SK-N-SH (cell line): ENCODE measurements at regions not wholly inside any gene's neighbourhood (a gene's known extent, or its start where the extent isn't known, plus 50 kb on each side); places are given as distances from the start of the nearest gene placed in this dataset.
"Not testable (repeated sequence)": the region's sequence is repeated elsewhere in the genome, so short reads cannot be mapped to it uniquely, and the experiment has no call there.

Source experiments
- CTCF ChIA-PET: fragments of 300-600, 350-600 bp; formaldehyde crosslinking; extraction: SDS; loops from one replicate; lab custom pipeline; 2021; lab: Yijun Ruan, JAX
- POLR2A ChIA-PET: fragments of 350-600 bp; sonication (Branson Sonifier 250); formaldehyde crosslinking; extraction: SDS; loops from one replicate; lab custom pipeline; 2020; ENCODE audit warnings: antibody characterized with exemption, inconsistent platforms; lab: Yijun Ruan, JAX
- DNase-seq: peaks from one replicate; pipeline ENCODE4 v3.0.0; 2012
- H2AFZ ChIP-seq: fragments of 200-600 bp; sonication (generic); 2 replicates; pipeline ENCODE4 v1.8.1; 2016; ENCODE audit warnings: antibody characterized with exemption, mild to moderate bottlenecking, low read depth
- H3F3A ChIP-seq: fragments of 200-600 bp; sonication (generic); replicated peaks from 2 replicates; pipeline ENCODE3; 2016; ENCODE audit warnings: antibody characterized with exemption, mild to moderate bottlenecking; ENCODE audit not compliant: insufficient read depth
- H3K27ac ChIP-seq, 2 experiments: fragments of 200-500 bp in 1 of 2; fragments of 200-600 bp in 1 of 2; sonication (Bioruptor generic) in 1 of 2; sonication (generic), shearing (Covaris generic) in 1 of 2; 2 replicates each; pipeline versions ENCODE4 v1.5.1 to v1.6.1; 2014 to 2016; ENCODE audit warnings: low read depth in 2 of 2, inconsistent platforms in 1 of 2, low read length in 1 of 2, mild to moderate bottlenecking in 1 of 2, mixed read lengths in 1 of 2
- H3K27me3 ChIP-seq: fragments of 200-600 bp; sonication (generic), shearing (Covaris generic); 2 replicates; pipeline ENCODE4 v1.6.1; 2016; ENCODE audit warnings: mixed run types; ENCODE audit not compliant: insufficient read depth
- H3K36me3 ChIP-seq, 2 experiments: fragments of 200-500 bp in 1 of 2; fragments of 200-600 bp in 1 of 2; sonication (Bioruptor generic) in 1 of 2; sonication (generic) in 1 of 2; replicated peaks in 1 of 2; 2 replicates each; pipeline versions ENCODE3 to v1.5.1; 2014 to 2016; ENCODE audit warnings: low read length in 1 of 2, mild to moderate bottlenecking in 1 of 2; ENCODE audit not compliant: insufficient read depth in 2 of 2, control insufficient read depth in 1 of 2
- H3K4me1 ChIP-seq, 2 experiments: fragments of 200-500 bp in 1 of 2; fragments of 200-600 bp in 1 of 2; sonication (Bioruptor generic) in 1 of 2; sonication (generic), shearing (Covaris generic) in 1 of 2; 2 replicates each; pipeline versions ENCODE4 v1.5.1 to v1.6.1; 2014 to 2016; ENCODE audit warnings: low read depth in 1 of 2, low read length in 1 of 2, mixed run types in 1 of 2; ENCODE audit not compliant: insufficient read depth in 2 of 2, control insufficient read depth in 1 of 2
- H3K4me2 ChIP-seq: fragments of 200-600 bp; sonication (generic), shearing (Covaris generic); 2 replicates; pipeline ENCODE4 v1.6.1; 2017; ENCODE audit warnings: mixed run types
- H3K4me3 ChIP-seq, 2 experiments: fragments of 200-500 bp in 1 of 2; fragments of 200-600 bp in 1 of 2; sonication (Bioruptor generic) in 1 of 2; sonication (generic), shearing (Covaris generic) in 1 of 2; 2 replicates each; pipeline versions ENCODE4 v1.5.1 to v1.8.1; 2014 to 2016; ENCODE audit warnings: low read depth in 2 of 2, inconsistent platforms in 1 of 2, low read length in 1 of 2, mild to moderate bottlenecking in 1 of 2, mixed read lengths in 1 of 2, moderate library complexity in 1 of 2
- H3K79me2 ChIP-seq: fragments of 200-600 bp; sonication (generic); 2 replicates; pipeline ENCODE4 v1.8.1; 2017; ENCODE audit warnings: mild to moderate bottlenecking; ENCODE audit not compliant: insufficient read depth
- H3K9ac ChIP-seq: fragments of 200-600 bp; sonication (generic); 2 replicates; pipeline ENCODE4 v1.6.1; 2017; ENCODE audit warnings: mixed run types
- H3K9me2 ChIP-seq: fragments of 200-600 bp; sonication (generic); 2 replicates; pipeline ENCODE4 v1.6.1; 2017; ENCODE audit warnings: mixed run types
- H3K9me3 ChIP-seq: fragments of 200-600 bp; sonication (generic); 2 replicates; pipeline ENCODE4 v1.6.1; 2017; ENCODE audit warnings: mixed run types, mild to moderate bottlenecking, moderate library complexity
- H4K20me1 ChIP-seq: fragments of 200-600 bp; sonication (generic); 2 replicates; pipeline ENCODE4 v1.6.1; 2017; ENCODE audit warnings: mild to moderate bottlenecking, mixed run types; ENCODE audit not compliant: insufficient read depth
- EP300 ChIP-seq, 2 experiments: IDR thresholded peaks; 2 replicates each; pipeline versions ENCODE4 v1.4.0 to v1.6.1; 2012; ENCODE audit warnings: borderline replicate concordance in 1 of 2, low read depth in 1 of 2, low read length in 1 of 2
- GABPA ChIP-seq: IDR thresholded peaks from 2 replicates; pipeline ENCODE4 v1.4.0; 2012; ENCODE audit warnings: low read depth, mild to moderate bottlenecking
- IRF3 ChIP-seq: fragments of 150-350 bp; IDR thresholded peaks from 2 replicates; pipeline ENCODE4 v1.6.1; 2016; ENCODE audit warnings: mild to moderate bottlenecking, low read depth, low read length
- MXI1 ChIP-seq: IDR thresholded peaks from 2 replicates; pipeline ENCODE4 v1.6.1; 2012; ENCODE audit warnings: mild to moderate bottlenecking, low read depth, low read length, improper control_type of control experiment
- NRF1 ChIP-seq: IDR thresholded peaks from 2 replicates; pipeline ENCODE4 v1.6.1; 2012; ENCODE audit warnings: low read depth, mild to moderate bottlenecking, low read length
- PBX3 ChIP-seq: IDR thresholded peaks from 2 replicates; pipeline ENCODE4; 2012
- RCOR1 ChIP-seq: fragments of 150-350 bp; IDR thresholded peaks from 2 replicates; pipeline ENCODE4 v1.6.1; 2017; ENCODE audit warnings: antibody characterized with exemption, low read length
- REST ChIP-seq: IDR thresholded peaks from 2 replicates; pipeline ENCODE4 v1.6.1; 2012; ENCODE audit warnings: mild to moderate bottlenecking, low read depth, low read length, moderate library complexity
- RFX5 ChIP-seq: IDR thresholded peaks from 2 replicates; pipeline ENCODE4 v1.6.1; 2012; ENCODE audit warnings: mild to moderate bottlenecking, improper control_type of control experiment, low read length
- TCF12 ChIP-seq: IDR thresholded peaks from 2 replicates; pipeline ENCODE4 v1.4.0; 2012
- YY1 ChIP-seq: IDR thresholded peaks from 2 replicates; pipeline ENCODE4 v1.4.0; 2012; ENCODE audit warnings: low read depth, mild to moderate bottlenecking
- WGBS: methylation state at CpG from one replicate; pipeline ENCODE4 v1.1.6; 2017; ENCODE audit warnings: low lambda C conversion rate; 5-methylcytosine and 5-hydroxymethylcytosine counted together

- TF ChIP-seq REST (no peak), RCOR1 (no peak), GABPA (no peak), RFX5 (no peak)
Measured at GRCh38 chr13:31399690-31400089, 199.9 kb downstream of the B3GLCT start (continued).

GRCh38 chr13:31403711-31404110, 203.9 kb downstream of the B3GLCT start:
- H3K9ac ChIP-seq, H2AFZ ChIP-seq, H3K27ac ChIP-seq, H3K9me3 ChIP-seq, H3K27me3 ChIP-seq, H3F3A ChIP-seq, H4K20me1 ChIP-seq, H3K79me2 ChIP-seq, H3K4me1 ChIP-seq, H3K4me3 ChIP-seq, H3K9me2 ChIP-seq, H3K36me3 ChIP-seq, H3K4me2 ChIP-seq, POLR2A ChIA-PET, DNase-seq: not testable (repeated sequence)
- CTCF ChIA-PET, result interaction anchor here (4.1 to 4.4 kb wide), 2 partner anchors 21 to 168 kb away, joined by 15 to 20 read pairs; no protein-coding TSS in a partner anchor
- 45% methylated on average over 4 of the region's 4 CpGs for WGBS

- Histone ChIP-seq H3K4me1 (no peaks in the 10 kb centered on the region; a peak in 1 of 4 replicates), H3K9me3 (no peaks in the 10 kb centered on the region), H3K27me3 (peaks cover 5% of the 10 kb centered on the region; the same call in 1 of the 2 replicates), H3K36me3 (no peaks in the 10 kb centered on the region), H3K9ac (no peak overlapping the region), H3K4me3 (no peak overlapping the region), H2AFZ (no peak overlapping the region), H3K27ac (no peak overlapping the region), H3K9me2 (no peaks in the 10 kb centered on the region), H3K4me2 (no peak overlapping the region), H3K79me2 (no peaks in the 10 kb centered on the region), H4K20me1 (no peaks in the 10 kb centered on the region), H3F3A (no peaks in the 10 kb centered on the region)
- TF ChIP-seq TCF12 (no peak), RFX5 (no peak), RCOR1 (no peak), EP300 (IDR thresholded peaks at IDR 0.05; ENCODE audit: borderline replicate concordance in 1 of 2, low read depth in 1 of 2, low read length in 1 of 2) (no peak), IRF3 (no peak), NRF1 (no peak), PBX3 (no peak), REST (no peak), YY1 (no peak), MXI1 (no peak)
- POLR2A ChIA-PET, result no interaction called here
- no peak for DNase-seq
- CTCF ChIA-PET, result interaction anchor here (1.5 to 8.8 kb wide), 2 partner anchors 15 to 172 kb away, joined by 8 to 53 read pairs; no protein-coding TSS in a partner anchor
- WGBS, result 54% methylated on average over 1 of the region's 1 CpG
Measured at GRCh38 chr13:31408927-31409326, 209.2 kb downstream of the B3GLCT start.
